C1 segment of cervical spinal cord (tissue), 14 donors: ENCODE measurements at regions not wholly inside any gene's neighbourhood (a gene's known extent, or its start where the extent isn't known, plus 50 kb on each side); places are given as distances from the start of the nearest gene placed in this dataset.

Experiments
- DNase-seq, 14 donors: peaks; one replicate each; lab custom pipeline; 2025; lab: John Stamatoyannopoulos, UW

- no peak for DNase-seq
These were observed 1457.0 kb downstream of the BRD1 start for GRCh38 chr22:48370508-48371325.

DNA sequence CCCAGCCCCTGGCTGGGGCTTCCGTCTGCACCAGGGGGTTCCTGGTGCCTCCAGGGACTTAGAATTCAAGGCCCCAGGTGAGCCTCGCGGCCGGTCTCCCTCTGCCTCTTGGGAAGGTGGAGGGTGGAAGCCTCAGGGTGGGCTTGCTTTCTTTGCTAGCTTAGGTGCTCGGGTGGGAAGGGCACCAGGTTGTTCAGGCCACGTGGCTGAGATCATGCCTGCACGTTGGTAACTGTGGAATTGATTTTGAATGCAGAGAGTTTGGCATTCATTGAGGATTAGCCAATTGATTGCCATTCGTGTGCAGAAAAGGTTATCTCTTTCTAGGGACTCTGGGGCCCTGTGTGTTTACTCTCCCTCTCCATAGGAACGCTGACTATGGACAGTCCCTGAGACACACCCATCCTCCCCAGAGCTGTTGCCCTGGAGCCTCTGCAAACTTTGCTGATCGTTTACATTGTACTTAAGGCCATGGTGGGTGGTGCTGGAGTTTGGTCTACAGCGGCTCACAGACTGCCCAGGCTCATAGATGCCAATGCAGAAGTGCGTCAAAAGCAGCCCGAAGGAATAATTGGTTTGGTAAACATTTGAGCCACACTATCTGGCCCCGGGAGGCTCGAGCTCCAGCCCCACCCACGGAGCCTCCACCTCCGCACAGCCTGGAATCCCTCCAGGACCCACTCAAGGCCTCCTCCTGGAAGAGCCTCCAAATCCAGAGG, 1457.7 kb downstream of the BRD1 start:
- DNase-seq = no peak

DNA sequence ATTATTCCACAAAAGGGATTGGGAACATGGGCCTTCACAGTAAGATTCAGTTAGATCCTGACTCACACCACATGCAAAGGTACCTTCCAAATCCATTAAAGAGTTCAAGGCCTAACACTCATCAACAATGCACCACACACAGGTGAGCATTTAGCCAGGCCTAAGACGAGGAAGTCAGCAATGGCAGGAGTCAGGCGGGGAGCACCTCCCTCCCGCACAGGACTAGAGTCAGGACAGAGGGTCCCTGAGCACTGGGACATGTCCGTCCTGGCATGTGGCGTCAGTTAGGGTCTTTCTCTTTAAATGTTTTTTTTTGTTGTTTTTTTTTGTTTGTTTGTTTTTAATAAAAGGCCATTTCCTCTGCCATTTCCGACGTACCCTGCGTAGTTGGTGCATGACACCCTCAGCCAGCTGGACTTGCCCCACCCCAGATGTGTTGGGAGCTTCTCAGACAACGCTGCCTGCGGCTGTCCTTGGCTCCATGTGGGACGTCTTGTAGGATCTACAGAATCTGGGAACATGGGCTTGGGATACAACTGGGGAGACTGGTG, 1458.6 kb downstream of the BRD1 start:
- DNase-seq = no peak

DNA sequence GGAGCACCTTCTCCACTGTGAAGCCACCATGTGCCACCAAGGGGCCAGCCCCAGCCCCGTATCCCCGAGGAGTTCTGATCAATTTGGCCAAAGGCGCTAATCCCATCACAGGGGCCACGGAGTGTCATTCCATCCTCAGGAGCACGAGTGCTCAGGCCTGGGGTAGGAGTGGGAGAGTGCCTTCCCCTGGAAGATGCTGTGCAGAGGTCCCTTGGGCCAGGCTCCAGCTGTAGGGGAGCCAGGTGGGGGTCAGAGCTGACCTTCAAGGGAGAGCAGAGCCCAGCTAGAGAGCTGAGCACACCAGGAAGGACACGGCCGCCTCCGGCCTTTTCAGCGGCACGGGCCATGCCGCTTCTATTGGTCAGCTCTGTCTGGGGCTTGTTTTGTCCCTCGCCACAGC, 1459.9 kb downstream of the BRD1 start:
- DNase-seq = no peak

GRCh38 chr22:48366591-48366990, 1461.1 kb downstream of the BRD1 start:
- peak in 1 of 14 donors; percentile 25 for DNase-seq

GRCh38 chr22:48366056-48366455, 1461.6 kb downstream of the BRD1 start:
- DNase-seq = no peak

GRCh38 chr22:48365386-48365785, 1462.3 kb downstream of the BRD1 start:
- DNase-seq = no peak

DNA sequence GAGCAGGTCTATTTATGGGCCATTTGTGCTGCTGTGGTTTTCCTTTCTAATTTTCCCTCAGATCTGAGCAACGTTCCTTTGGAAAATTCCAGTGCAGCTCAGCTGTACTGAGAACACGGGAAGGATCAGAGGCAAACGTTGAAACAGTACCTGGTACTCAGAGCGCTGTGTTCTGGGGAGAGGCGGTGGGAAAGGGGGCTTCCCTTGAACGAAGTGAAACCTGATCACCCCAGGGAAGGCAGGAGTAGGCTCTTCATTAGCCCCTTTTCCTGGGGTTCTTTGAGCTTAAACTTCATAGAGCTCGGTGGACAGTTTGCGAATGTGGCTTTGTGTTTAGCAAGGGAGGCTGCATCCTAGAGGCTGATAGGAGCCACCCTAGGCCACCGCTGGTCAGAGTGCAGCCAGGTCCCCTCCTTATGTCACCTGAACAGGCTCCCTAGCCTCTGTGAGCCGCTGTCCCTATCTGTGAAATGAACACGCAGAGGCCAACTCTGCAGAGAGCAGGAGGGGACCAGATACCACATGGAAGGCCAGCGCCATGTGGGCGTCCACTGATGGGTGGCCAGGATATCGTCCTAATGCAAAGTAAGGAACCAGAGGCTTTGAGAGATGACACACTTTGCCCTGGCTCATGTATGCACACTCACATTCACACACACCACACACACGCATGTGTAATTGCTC, 1464.8 kb downstream of the BRD1 start:
- no peak for DNase-seq

DNA sequence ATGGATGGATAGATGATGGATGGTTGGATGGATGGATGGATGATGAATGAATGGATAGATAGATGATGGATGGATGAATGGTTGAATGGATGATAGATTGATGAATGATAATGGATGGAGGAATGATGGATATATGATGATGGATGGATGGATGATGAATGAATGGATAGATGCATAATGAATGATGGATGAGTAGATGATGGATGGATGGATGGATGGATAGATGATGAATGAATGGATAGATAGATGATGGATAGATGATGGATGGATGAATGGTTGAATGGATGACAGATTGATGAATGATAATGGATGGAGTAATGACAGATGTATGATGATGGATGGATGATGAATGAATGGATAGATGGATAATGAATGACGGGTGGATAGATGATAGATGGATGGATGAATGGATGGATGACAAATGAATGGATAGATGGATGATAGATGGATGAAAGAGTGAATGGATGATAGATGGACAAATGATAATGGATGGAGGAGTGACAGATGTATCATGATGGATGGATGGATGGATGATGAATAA, 1466.5 kb downstream of the BRD1 start:
- DNase-seq = no peak

GRCh38 chr22:48359613-48359965, 1468.1 kb downstream of the BRD1 start:
- DNase-seq = no peak

DNA sequence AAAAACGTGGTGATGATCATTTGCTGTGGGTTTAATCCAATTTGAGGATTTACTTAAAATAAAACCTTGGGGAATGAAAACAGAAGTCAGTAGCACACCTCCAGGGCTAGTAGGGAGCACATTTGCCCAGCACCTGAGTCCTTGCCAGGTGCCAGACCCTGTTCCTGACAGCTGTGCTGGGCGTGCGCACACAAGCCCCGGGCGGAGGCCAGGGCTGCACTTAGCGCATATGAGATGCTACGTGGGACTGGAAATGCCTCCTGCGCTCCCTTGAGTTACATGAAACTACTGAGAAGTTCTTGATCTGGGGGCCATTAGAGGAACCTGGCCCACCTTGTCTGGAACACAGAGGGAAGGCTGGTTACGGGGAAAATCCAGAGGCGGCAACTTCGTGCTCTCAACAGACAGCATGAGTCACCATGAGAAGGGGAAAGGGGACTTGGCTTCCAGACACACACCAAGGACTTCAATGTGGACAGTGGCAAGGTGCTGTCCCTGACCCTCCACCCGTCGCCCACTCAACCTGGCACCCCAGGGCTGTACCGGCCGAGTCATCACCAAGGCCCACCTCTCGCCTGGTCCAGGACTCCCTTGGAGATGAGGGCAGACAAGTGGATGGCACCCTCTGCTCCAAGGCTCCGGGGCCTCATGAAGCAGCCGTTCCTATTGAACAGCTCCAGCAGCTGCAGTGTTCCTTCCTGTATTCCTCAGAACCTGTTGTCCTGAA, 1468.6 kb downstream of the BRD1 start:
- no peak for DNase-seq

- no peak for DNase-seq
These were observed 1469.7 kb downstream of the BRD1 start for GRCh38 chr22:48357961-48358360.

DNA sequence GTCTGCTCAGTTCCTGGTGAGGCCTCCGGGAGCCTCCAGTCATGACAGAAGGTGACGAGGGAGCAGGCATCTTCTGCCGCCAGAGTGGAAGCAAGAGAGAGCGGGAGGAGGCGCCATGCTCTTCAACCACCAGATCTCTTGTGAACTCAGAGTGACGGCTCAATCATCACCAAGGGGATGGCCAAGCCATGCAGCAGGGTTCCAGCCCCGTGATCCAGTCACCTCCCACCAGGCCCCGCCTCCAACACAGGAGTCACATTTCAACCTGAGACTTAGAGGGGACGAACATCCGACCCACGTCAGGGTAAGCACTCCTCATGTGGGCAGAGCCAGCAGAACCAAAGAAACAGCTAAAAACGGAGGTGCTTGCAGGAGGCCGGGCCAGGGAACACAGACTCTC, 1470.5 kb downstream of the BRD1 start:
- no peak for DNase-seq

GRCh38 chr22:48356731-48357130, 1470.9 kb downstream of the BRD1 start:
- no peak for DNase-seq

GRCh38 chr22:48354096-48354495, 1473.6 kb downstream of the BRD1 start:
- no peak for DNase-seq

DNA sequence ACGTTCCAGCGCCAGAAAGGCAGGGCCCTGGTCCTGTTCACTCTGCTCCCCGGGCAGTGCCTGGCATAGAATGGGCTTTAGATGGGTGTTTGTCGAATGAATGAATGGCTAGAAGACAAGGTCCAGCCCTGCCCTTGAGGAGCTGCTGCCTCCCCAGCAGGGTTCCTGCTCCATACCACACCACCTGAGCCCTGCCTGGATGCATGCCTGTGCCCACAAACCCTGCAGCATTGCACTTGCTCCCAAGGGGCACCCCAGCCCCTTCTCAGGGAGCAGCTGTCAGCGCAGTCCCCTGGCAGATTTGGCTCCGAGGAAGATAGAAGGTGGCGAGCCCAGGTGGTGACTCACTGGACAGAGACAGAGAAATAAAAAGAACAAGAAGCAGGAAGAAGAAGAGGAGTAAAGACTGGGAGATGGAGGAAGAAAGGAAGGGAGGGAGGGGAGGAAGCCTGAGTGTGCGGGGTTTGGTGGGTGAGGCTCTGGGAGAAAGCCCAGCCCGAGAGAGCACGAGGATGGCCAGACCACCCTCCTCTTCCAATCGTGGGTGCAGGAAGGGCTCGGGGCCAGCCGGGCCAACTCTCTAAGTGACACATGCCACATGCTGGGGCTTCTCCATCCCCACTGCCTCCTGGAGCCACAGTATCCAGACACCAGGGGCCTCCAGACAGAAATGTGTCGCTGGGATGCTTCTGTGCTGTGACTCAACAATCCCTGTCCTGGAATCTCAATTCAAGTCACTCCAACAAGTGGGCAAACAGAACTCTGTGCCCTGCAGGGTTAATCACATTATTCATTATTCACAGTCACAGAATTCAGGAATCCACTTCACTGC, 1474.3 kb downstream of the BRD1 start:
- no peak for DNase-seq

DNA sequence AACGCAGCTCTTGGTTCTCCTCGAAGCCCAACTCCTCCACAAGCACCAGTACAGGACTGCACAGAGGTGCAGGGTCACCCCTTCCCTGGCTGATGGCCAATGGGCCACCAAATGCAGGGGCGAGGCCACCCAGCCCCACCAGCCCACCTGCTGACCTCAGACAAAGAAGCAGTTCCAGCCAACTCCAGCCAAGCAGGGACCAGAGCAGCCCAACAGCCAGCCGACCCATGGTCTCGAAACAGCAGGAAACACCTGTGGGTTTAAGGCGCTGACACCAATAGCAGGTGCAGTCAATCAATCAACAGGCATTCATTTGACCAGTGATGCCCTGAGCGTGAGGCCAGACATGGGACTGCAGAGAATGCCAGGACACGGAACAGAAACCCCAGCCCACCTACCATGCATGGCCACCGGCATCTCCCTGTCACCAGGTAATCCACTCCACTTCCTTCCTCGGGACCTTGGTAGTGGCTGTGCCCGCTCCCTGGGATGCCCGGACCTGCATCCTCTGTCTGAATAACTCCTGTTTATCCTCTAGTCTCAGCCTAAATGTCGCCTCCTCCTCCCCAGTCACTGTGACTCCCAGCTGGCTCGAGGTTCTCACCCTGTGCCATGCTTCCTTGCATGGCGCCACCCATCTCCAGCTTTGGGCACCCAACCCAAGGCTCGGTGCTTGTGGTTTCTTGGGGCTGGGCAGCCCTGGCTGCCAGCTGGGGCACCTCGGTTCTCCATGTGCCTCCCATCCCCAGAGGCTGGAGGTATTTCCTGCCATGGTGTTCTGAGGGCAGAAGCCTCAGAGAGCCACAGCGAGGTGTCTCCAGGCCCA, 1475.4 kb downstream of the BRD1 start:
- no peak for DNase-seq

DNA sequence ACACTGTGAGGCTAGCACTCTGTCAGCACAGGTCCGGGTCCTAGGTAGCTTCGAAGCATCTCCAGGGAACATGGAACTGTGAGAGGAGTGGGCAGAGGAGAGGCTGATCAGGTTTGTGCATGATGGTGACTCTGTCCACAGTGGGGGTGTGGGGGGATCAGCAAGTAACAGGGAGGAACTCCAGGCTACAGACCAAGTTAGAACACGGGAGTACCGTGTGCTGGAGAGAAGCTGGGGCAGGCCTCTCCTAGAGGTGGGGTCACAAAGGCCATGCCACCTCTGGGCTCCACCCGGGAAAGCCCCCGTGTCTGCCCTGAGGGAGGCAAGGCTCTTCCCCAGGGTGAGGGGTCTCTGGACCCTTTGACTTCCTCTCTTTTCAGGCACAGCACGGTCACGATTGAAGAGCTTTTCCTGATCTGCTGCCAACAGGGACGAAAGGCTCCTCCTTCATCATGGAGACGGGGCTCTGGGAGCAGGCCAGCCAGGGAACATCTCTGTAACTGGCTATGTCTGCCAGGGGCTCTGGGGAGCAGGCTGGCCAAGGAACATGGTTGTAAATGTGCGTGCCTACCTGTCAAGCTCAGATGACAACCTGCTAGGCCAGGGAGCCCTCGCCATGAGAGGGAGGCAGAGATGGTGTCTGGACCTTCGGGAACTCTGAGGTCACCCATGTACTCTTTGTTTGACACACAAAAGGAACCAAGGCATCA, 1476.1 kb downstream of the BRD1 start:
- no peak for DNase-seq

GRCh38 chr22:48350456-48350855, 1477.2 kb downstream of the BRD1 start:
- no peak for DNase-seq
